HFF-Myc (cell line): ENCODE measurements at regions not wholly inside any gene's neighbourhood (a gene's known extent, or its start where the extent isn't known, plus 50 kb on each side); places are given as distances from the start of the nearest gene placed in this dataset.
"Not testable (repeated sequence)": the region's sequence is repeated elsewhere in the genome, so short reads cannot be mapped to it uniquely, and the experiment has no call there.

Experiments
- DNase-seq: peaks from one replicate; pipeline ENCODE4 v3.0.0-alpha.2; 2011; ENCODE audit warnings: low read depth; ENCODE audit errors: extremely low read depth
- H3K4me3 ChIP-seq: replicated peaks from 2 replicates; pipeline ENCODE4 v1.5.1; 2011; ENCODE audit warnings: low read depth, mild to moderate bottlenecking, control low read depth, low read length
- TF ChIP-seq, protein P1 (sequence below): IDR thresholded peaks from 2 replicates; pipeline ENCODE4 v1.5.1; 2012; ENCODE audit warnings: mild to moderate bottlenecking, low read depth, low read length, control low read depth; ENCODE audit errors: missing control alignments

DNA sequence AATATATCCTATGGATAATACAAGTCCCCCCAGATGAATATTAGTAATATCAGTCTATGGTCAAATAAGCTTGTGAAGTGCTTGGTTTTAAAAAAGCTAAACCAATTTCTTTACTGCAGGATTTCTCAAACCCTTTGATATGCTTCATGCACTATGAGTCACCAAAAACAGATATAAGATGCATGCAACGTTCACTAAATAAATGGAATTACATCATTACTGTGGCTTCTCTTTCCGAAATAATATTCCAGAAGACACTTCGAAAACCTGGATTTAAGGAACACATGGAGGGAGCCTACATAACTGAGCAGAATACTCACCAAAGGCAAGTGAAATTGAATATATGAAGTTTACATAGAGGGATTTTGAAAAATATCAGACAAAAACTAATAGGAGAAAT is 126.3 kb upstream of the ABI3BP start:
- H3K4me3 ChIP-seq, result no peak overlapping the region
- DNase-seq, result no peak
- TF ChIP-seq, protein P1, sequence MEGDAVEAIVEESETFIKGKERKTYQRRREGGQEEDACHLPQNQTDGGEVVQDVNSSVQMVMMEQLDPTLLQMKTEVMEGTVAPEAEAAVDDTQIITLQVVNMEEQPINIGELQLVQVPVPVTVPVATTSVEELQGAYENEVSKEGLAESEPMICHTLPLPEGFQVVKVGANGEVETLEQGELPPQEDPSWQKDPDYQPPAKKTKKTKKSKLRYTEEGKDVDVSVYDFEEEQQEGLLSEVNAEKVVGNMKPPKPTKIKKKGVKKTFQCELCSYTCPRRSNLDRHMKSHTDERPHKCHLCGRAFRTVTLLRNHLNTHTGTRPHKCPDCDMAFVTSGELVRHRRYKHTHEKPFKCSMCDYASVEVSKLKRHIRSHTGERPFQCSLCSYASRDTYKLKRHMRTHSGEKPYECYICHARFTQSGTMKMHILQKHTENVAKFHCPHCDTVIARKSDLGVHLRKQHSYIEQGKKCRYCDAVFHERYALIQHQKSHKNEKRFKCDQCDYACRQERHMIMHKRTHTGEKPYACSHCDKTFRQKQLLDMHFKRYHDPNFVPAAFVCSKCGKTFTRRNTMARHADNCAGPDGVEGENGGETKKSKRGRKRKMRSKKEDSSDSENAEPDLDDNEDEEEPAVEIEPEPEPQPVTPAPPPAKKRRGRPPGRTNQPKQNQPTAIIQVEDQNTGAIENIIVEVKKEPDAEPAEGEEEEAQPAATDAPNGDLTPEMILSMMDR, result no peak

GRCh38 chr3:101117980-101118379 is 124.8 kb upstream of the ABI3BP start:
- TF ChIP-seq, protein P1, result no peak
- no peak for DNase-seq
- no peak overlapping the region for H3K4me3 ChIP-seq

- TF ChIP-seq, protein P1, result no peak
- no peak for DNase-seq
- no peak overlapping the region for H3K4me3 ChIP-seq
These were observed 124.2 kb upstream of the ABI3BP start for GRCh38 chr3:101117465-101117864.

- DNase-seq, H3K4me3 ChIP-seq: not testable (repeated sequence)
These were observed 117.1 kb upstream of the ABI3BP start for GRCh38 chr3:101110295-101110694.

DNA sequence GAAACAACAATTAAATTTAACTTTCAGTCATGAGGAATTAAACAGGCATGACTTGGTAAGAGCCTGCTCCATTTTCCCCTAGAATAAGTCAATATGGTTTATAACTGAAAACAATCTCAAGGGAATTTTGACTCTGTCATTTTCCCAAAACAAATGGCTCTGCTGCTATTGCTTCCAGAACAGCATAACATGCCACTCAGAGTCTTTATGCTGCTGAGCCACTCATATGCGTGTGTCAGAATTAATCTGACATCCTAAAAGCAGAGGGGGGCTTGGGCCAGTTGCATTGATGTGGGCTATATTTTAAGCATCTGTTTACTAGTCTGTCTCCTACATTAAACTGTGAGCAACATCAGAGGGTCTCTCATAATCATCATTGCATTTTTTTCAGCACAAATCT is 111.1 kb upstream of the ABI3BP start:
- no peak for DNase-seq
- no peak overlapping the region for H3K4me3 ChIP-seq
- TF ChIP-seq, protein P1, result no peak

GRCh38 chr3:101102678-101103296 is 109.6 kb upstream of the ABI3BP start:
- DNase-seq, result no peak
- H3K4me3 ChIP-seq, result no peak overlapping the region
- TF ChIP-seq, protein P1, result no peak

- TF ChIP-seq, protein P1, result no peak
- no peak for DNase-seq
- H3K4me3 ChIP-seq, result no peak overlapping the region
These were observed 107.3 kb upstream of the ABI3BP start for GRCh38 chr3:101100361-101101009.
